ENCODE measurements at regions not wholly inside any gene's neighbourhood (a gene's known extent, or its start where the extent isn't known, plus 50 kb on each side); places are given as distances from the start of the nearest gene placed in this dataset.

DNA sequence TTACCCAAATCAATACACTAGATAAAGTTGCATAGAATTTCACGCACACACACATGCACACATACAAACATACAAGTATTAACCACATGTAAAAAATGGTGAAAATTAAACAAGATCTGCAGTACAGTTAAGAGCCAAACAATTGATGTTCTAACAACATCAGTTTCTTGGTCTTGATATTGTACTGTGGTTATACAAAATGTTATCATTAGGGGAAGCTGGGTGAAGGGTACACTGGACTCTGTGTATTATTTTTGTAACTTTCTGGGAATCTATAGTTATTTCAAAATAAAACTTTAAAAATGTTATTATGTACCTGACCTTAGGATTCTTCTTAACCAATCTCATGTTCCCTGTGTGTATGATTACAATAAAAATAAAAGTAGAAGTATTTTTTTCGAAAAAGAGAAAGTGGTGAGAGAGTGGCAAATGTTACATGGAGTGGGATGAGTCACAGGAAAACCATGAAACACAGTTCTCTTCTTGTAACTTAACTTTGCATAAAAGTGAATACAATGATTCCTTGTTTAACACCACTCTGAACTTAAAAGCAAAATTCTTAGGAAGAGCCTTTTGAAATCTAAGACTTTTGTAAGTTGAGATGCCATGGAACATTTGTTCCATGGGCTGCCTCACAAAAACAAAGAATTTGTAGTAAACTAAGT lies 101.6 kb upstream of the RUNX1 start:
- TF ChIP-seq, protein P1, sequence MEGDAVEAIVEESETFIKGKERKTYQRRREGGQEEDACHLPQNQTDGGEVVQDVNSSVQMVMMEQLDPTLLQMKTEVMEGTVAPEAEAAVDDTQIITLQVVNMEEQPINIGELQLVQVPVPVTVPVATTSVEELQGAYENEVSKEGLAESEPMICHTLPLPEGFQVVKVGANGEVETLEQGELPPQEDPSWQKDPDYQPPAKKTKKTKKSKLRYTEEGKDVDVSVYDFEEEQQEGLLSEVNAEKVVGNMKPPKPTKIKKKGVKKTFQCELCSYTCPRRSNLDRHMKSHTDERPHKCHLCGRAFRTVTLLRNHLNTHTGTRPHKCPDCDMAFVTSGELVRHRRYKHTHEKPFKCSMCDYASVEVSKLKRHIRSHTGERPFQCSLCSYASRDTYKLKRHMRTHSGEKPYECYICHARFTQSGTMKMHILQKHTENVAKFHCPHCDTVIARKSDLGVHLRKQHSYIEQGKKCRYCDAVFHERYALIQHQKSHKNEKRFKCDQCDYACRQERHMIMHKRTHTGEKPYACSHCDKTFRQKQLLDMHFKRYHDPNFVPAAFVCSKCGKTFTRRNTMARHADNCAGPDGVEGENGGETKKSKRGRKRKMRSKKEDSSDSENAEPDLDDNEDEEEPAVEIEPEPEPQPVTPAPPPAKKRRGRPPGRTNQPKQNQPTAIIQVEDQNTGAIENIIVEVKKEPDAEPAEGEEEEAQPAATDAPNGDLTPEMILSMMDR (conservative IDR thresholded peaks at IDR 0.05; ENCODE audit: low read length): no peak
- TF ChIP-seq EZH2phosphoT487 (IDR thresholded peaks at IDR 0.05; ENCODE audit: borderline replicate concordance, low read depth, low read length): no peak

Data from OCI-LY7 (cell line).